ENCODE measurements at regions not wholly inside any gene's neighbourhood (a gene's known extent, or its start where the extent isn't known, plus 50 kb on each side); places are given as distances from the start of the nearest gene placed in this dataset.

DNA sequence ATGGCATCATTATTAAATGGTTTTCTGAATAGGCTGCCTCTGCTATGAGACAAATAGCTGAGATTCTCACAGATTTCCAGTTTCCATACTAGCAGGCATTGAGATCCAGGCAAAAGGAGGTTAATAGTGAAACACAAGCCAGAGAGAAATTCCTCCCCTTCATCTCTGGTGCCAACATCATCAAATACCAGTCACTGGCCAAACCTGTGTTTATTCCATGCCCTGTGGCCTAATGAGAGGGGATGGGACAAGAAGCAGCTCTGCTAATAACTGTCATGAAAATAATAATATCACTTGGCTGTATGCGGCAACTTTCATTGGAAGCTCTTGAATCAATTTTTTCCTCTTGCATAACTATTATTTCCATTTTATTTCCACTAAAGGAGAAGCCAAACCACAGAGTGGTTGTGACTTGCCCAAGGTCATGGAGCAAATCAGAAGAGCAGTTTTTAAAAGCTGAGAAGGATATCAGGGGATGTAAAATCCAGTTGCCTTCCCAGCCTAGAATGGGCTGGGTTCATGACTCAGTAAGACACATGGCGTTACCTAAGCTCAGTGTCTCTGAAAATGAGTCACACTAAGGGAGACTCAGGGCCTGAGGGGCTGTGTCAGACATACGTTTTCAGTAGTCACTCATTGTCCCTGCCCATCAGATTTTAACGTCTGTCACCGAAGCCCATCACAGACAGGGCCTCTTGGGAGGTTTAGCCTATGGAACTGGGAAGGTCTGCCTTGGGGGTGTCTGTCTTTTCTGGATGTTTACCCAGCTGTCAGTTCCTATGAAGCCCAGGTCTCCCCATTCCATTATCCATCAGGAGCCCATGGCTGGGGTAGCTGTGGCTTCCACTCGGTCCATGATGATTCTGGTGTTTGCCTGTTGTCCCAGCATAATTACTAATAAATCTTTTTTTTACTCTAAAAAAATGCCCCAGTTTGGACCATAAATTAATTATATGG is 208.8 kb upstream of the EEA1 start:
- H3K27ac ChIP-seq, result peak overlapping the region; percentile 44
- no peak overlapping the region for H3K4me3 ChIP-seq
- 28 to 30% methylated on average over 6 of the region's 6 CpGs for WGBS, 2 experiments (ENCODE audit: low coverage in 1 of 2, low lambda C conversion rate in 2 of 2, missing lambda C conversion rate in 2 of 2)
- H2AFZ ChIP-seq, result no peak overlapping the region; the same call in 1 of the 2 replicates
- in situ Hi-C loops (cut with MboI), result no loop called here
- no peak overlapping the region for H3K4me2 ChIP-seq (ENCODE audit: unreplicated experiment)
- no peak overlapping the region for H3K9ac ChIP-seq
- DNase-seq, result peak; percentile 95
- no peaks in the 10 kb centered on the region for H3K9me3 ChIP-seq (ENCODE audit: low read depth)
- H3K4me1 ChIP-seq (ENCODE audit: insufficient read depth), result peaks cover 28% of the 10 kb centered on the region
- no peaks in the 10 kb centered on the region for H3K36me3 ChIP-seq (ENCODE audit: low read depth)
- no peak for TF ChIP-seq EZH2 (IDR thresholded peaks at IDR 0.05; ENCODE audit: insufficient read depth, poor library complexity, severe bottlenecking)
- TF ChIP-seq EZH2phosphoT487 (IDR thresholded peaks at IDR 0.05; ENCODE audit: insufficient read depth, low read depth), result no peak
- H3K27me3 ChIP-seq (replicated peaks; ENCODE audit: insufficient read depth), result no peaks in the 10 kb centered on the region
- H3K9me2 ChIP-seq (ENCODE audit: insufficient read depth), result no peaks in the 10 kb centered on the region
- H4K20me1 ChIP-seq (ENCODE audit: insufficient read depth), result no peaks in the 10 kb centered on the region
- peaks cover 19% of the 10 kb centered on the region for H3F3A ChIP-seq (ENCODE audit: insufficient read depth)
- H3K79me2 ChIP-seq (ENCODE audit: insufficient read depth), result no peaks in the 10 kb centered on the region

DNA sequence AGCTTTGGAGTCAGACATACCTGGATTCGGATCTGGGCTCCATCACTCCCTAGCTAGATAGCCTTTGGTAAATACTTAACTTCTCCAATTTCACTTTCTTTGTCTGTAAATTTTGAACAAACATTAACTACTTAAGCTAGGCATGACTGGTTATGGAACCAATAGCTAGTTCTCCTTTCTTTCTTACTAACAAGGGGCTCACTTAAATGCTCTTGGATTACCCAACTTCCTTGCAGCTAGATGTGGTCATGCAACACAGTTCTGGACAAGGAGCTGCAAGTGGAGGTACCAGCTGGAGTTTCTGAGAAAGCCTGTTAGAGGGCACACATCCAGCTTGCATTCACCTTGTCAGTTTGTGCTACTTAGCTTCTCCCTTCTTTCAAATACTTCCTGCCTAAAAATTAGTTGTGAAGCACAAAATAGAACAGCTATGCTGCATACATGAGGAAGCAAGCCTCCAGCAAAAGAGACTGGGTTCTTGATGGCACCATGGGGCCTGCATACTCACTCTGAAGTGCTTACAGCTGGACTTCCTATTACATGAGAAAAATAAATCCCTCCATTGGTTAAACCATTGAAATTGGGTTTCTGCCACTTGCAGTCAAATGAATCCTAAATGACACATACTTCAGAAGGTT is 210.1 kb upstream of the EEA1 start:
- in situ Hi-C loops (cut with MboI), result no loop called here

DNA sequence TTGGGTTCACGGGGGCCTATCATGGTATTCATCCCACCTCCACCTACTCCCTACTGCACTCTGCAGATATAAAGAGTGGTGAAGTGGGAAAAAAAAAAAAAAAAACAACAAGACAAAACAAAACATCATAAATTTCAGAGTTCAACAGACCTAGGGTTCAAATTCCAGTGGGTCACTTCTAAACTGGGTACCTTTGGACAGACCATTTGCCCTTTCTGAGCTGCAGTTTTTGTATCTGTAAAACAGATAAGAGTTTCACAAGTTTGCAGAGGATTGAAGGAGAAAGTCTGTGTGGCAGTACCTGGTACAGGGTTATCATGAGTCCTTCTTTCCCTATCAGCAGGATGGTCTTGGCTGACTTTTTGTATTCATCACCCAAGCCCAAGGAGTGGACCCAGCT is 211.2 kb upstream of the EEA1 start:
- no peaks in the 10 kb centered on the region for H4K20me1 ChIP-seq (ENCODE audit: insufficient read depth)
- DNase-seq, result no peak
- H3K27ac ChIP-seq, result no peak overlapping the region
- H3K79me2 ChIP-seq (ENCODE audit: insufficient read depth), result no peaks in the 10 kb centered on the region
- no peaks in the 10 kb centered on the region for H3K27me3 ChIP-seq (replicated peaks; ENCODE audit: insufficient read depth)
- H3K9ac ChIP-seq, result no peak overlapping the region
- in situ Hi-C loops (cut with MboI), result no loop called here
- H2AFZ ChIP-seq, result no peak overlapping the region
- no peak overlapping the region for H3K4me3 ChIP-seq
- no peaks in the 10 kb centered on the region for H3K36me3 ChIP-seq (ENCODE audit: low read depth)
- no peaks in the 10 kb centered on the region for H3K9me3 ChIP-seq (ENCODE audit: low read depth)
- no peak for TF ChIP-seq EZH2 (IDR thresholded peaks at IDR 0.05; ENCODE audit: insufficient read depth, poor library complexity, severe bottlenecking)
- no peak for TF ChIP-seq EZH2phosphoT487 (IDR thresholded peaks at IDR 0.05; ENCODE audit: insufficient read depth, low read depth)
- 100% methylated on average over 1 of the region's 1 CpG for whole genome bisulfite sequencing, 2 experiments (ENCODE audit: low coverage in 1 of 2, low lambda C conversion rate in 2 of 2, missing lambda C conversion rate in 2 of 2)
- peaks cover 24% of the 10 kb centered on the region for H3F3A ChIP-seq (ENCODE audit: insufficient read depth)
- H3K9me2 ChIP-seq (ENCODE audit: insufficient read depth), result no peaks in the 10 kb centered on the region
- H3K4me1 ChIP-seq (ENCODE audit: insufficient read depth), result peaks cover 28% of the 10 kb centered on the region
- no peak overlapping the region for H3K4me2 ChIP-seq (ENCODE audit: unreplicated experiment)

More for the DNA sequence above, 210.1 kb upstream of the EEA1 start:
- H3K4me1 ChIP-seq (ENCODE audit: insufficient read depth), result peaks cover 28% of the 10 kb centered on the region
- H3K9me2 ChIP-seq (ENCODE audit: insufficient read depth), result no peaks in the 10 kb centered on the region
- H3F3A ChIP-seq (ENCODE audit: insufficient read depth), result peaks cover 19% of the 10 kb centered on the region
- no peak overlapping the region for H3K4me3 ChIP-seq
- no peaks in the 10 kb centered on the region for H3K9me3 ChIP-seq (ENCODE audit: low read depth)
- no peaks in the 10 kb centered on the region for H3K27me3 ChIP-seq (replicated peaks; ENCODE audit: insufficient read depth)
- H4K20me1 ChIP-seq (ENCODE audit: insufficient read depth), result no peaks in the 10 kb centered on the region
- TF ChIP-seq EZH2phosphoT487 (IDR thresholded peaks at IDR 0.05; ENCODE audit: insufficient read depth, low read depth) (no peak), EZH2 (IDR thresholded peaks at IDR 0.05; ENCODE audit: insufficient read depth, poor library complexity, severe bottlenecking) (no peak)
- WGBS, 2 experiments (ENCODE audit: low coverage in 1 of 2, low lambda C conversion rate in 2 of 2, missing lambda C conversion rate in 2 of 2), result 95 to 96% methylated on average over 1 of the region's 1 CpG
- no peak for DNase-seq
- no peaks in the 10 kb centered on the region for H3K36me3 ChIP-seq (ENCODE audit: low read depth)
- no peaks in the 10 kb centered on the region for H3K79me2 ChIP-seq (ENCODE audit: insufficient read depth)
- H3K27ac ChIP-seq, result no peak overlapping the region
- H3K9ac ChIP-seq, result no peak overlapping the region
- no peak overlapping the region for H2AFZ ChIP-seq
- H3K4me2 ChIP-seq (ENCODE audit: unreplicated experiment), result no peak overlapping the region

DNA sequence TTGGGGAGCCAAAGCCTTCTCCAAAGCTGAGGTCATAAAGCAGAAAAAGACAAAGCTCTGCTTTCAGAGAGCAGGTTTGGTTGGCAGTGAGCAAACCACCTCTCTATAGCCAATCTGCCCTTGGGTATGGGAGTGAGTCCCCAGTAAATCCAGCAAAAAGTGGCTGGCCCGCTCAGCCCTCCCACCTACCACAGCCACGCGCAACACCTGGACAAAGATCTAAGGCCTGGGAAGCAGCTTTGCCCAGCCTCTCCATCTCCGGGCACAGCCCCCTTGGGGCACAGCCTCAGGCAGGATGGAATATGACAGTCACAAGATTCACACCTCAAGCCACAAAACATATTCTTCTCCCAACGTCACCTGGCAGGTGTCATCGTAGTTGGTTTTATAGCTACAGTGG is 211.7 kb upstream of the EEA1 start:
- Histone ChIP-seq H3K9ac (no peak overlapping the region), H3K79me2 (ENCODE audit: insufficient read depth) (no peaks in the 10 kb centered on the region), H3K9me2 (ENCODE audit: insufficient read depth) (no peaks in the 10 kb centered on the region), H3K4me2 (ENCODE audit: unreplicated experiment) (no peak overlapping the region), H3F3A (ENCODE audit: insufficient read depth) (peaks cover 24% of the 10 kb centered on the region), H3K4me1 (ENCODE audit: insufficient read depth) (peaks cover 24% of the 10 kb centered on the region), H3K27me3 (replicated peaks; ENCODE audit: insufficient read depth) (no peaks in the 10 kb centered on the region), H3K27ac (no peak overlapping the region), H4K20me1 (ENCODE audit: insufficient read depth) (no peaks in the 10 kb centered on the region), H3K36me3 (ENCODE audit: low read depth) (no peaks in the 10 kb centered on the region), H3K9me3 (ENCODE audit: low read depth) (no peaks in the 10 kb centered on the region), H2AFZ (no peak overlapping the region), H3K4me3 (no peak overlapping the region)
- DNase-seq, result no peak
- WGBS, 2 experiments (ENCODE audit: low coverage in 1 of 2, low lambda C conversion rate in 2 of 2, missing lambda C conversion rate in 2 of 2), result 98 to 99% methylated on average over 6 of the region's 6 CpGs
- in situ Hi-C loops (cut with MboI), result no loop called here
- TF ChIP-seq EZH2phosphoT487 (IDR thresholded peaks at IDR 0.05; ENCODE audit: insufficient read depth, low read depth), result no peak
- TF ChIP-seq EZH2 (IDR thresholded peaks at IDR 0.05; ENCODE audit: insufficient read depth, poor library complexity, severe bottlenecking), result no peak
